ENCODE measurements at regions not wholly inside any gene's neighbourhood (a gene's known extent, or its start where the extent isn't known, plus 50 kb on each side); places are given as distances from the start of the nearest gene placed in this dataset.

DNA sequence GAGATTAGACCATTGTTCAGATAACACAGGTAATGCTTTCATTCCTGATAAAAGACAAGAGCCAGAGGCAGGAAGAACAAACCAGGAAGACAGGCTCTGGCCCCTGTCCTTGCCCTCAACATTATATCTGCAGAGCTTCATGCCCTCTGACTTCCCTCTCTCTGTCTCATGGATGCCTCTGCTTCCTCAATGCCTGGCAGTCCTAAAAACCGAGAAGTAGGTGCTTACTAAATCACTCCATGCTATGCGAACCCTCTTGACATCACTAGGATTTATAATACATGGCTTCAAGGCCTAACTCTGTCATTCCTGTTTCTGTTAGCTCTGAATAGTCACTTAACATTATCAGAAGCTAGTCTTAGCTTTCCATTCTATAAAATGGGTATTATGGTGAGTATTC, 117.8 kb downstream of the TLR4 start:
- TF ChIP-seq CTCF (optimal IDR thresholded peaks at IDR 0.05 in 1 of 3, IDR thresholded peaks at IDR 0.05 in 1 of 3, conservative IDR thresholded peaks at IDR 0.05 in 1 of 3; ENCODE audit: extremely low read depth in 1 of 3, insufficient read depth in 2 of 3, low read length in 3 of 3) (no peak), EZH2 (IDR thresholded peaks at IDR 0.05; ENCODE audit: low read length) (no peak)
